ENCODE measurements at regions not wholly inside any gene's neighbourhood (a gene's known extent, or its start where the extent isn't known, plus 50 kb on each side); places are given as distances from the start of the nearest gene placed in this dataset.

GRCh38 chrX:13479452-13479813 is 90.0 kb upstream of the EGFL6 start:
- Histone ChIP-seq H3K27me3 (ENCODE audit: insufficient read depth, low read length) (no peaks in the 10 kb centered on the region), H3K23ac (ENCODE audit: low read length) (no peak overlapping the region), H3K9me3 (ENCODE audit: insufficient read depth, low read depth, low read length) (no peaks in the 10 kb centered on the region), H4K8ac (ENCODE audit: low read depth, low read length) (no peak overlapping the region), H2BK5ac (ENCODE audit: low read depth, low read length, poor library complexity) (no peak overlapping the region), H3K36me3 (ENCODE audit: control insufficient read depth in 1 of 2, insufficient read depth in 2 of 2, low read length in 2 of 2) (no peaks in the 10 kb centered on the region), H3K4me2 (ENCODE audit: low read length) (no peak overlapping the region), H3K4me1 (ENCODE audit: control insufficient read depth in 1 of 2, insufficient read depth in 2 of 2, low read length in 2 of 2) (no peaks in the 10 kb centered on the region), H3K4ac (ENCODE audit: low read depth, low read length) (no peak overlapping the region), H3K27ac (ENCODE audit: low read depth, low read length) (no peak overlapping the region), H2BK120ac (ENCODE audit: insufficient read depth, low read length, poor library complexity) (no peak overlapping the region), H4K12ac (ENCODE audit: low read depth, low read length) (no peak overlapping the region), H2AK5ac (ENCODE audit: low read length) (no peak overlapping the region), H3K4me3 (ENCODE audit: low read depth, low read length) (no peak overlapping the region), H3K79me2 (ENCODE audit: control insufficient read depth, insufficient read depth, low read length, poor library complexity) (no peaks in the 10 kb centered on the region), H2BK12ac (ENCODE audit: low read length) (no peak overlapping the region), H3K14ac (ENCODE audit: low read length) (no peak overlapping the region), H3K79me1 (ENCODE audit: low read length) (no peaks in the 10 kb centered on the region), H4K91ac (ENCODE audit: low read depth, low read length) (no peak overlapping the region), H3K18ac (ENCODE audit: low read length) (no peak overlapping the region), H3K9ac (ENCODE audit: low read length) (no peak overlapping the region), H2AFZ (ENCODE audit: insufficient read depth, low read length, poor library complexity) (no peak overlapping the region)
- no peak for DNase-seq
- no CpG with 5 or more reads among the region's 2 CpGs for WGBS (ENCODE audit: extremely low coverage, insufficient coverage, insufficient read length)

- Histone ChIP-seq H3K79me2 (ENCODE audit: control insufficient read depth, insufficient read depth, low read length, poor library complexity) (no peaks in the 10 kb centered on the region), H3K4me2 (ENCODE audit: low read length) (no peak overlapping the region), H2AFZ (ENCODE audit: insufficient read depth, low read length, poor library complexity) (no peak overlapping the region), H3K9me3 (ENCODE audit: insufficient read depth, low read depth, low read length) (no peaks in the 10 kb centered on the region), H3K14ac (ENCODE audit: low read length) (no peak overlapping the region), H3K79me1 (ENCODE audit: low read length) (no peaks in the 10 kb centered on the region), H3K23ac (ENCODE audit: low read length) (no peak overlapping the region), H2BK120ac (ENCODE audit: insufficient read depth, low read length, poor library complexity) (no peak overlapping the region), H3K4ac (ENCODE audit: low read depth, low read length) (no peak overlapping the region), H4K8ac (ENCODE audit: low read depth, low read length) (no peak overlapping the region), H3K27ac (ENCODE audit: low read depth, low read length) (no peak overlapping the region), H2AK5ac (ENCODE audit: low read length) (no peak overlapping the region), H2BK12ac (ENCODE audit: low read length) (no peak overlapping the region), H3K18ac (ENCODE audit: low read length) (no peak overlapping the region), H4K12ac (ENCODE audit: low read depth, low read length) (no peak overlapping the region), H3K36me3 (ENCODE audit: control insufficient read depth in 1 of 2, insufficient read depth in 2 of 2, low read length in 2 of 2) (no peaks in the 10 kb centered on the region), H4K91ac (ENCODE audit: low read depth, low read length) (no peak overlapping the region), H3K9ac (ENCODE audit: low read length) (no peak overlapping the region), H3K4me3 (ENCODE audit: low read depth, low read length) (no peak overlapping the region), H2BK5ac (ENCODE audit: low read depth, low read length, poor library complexity) (no peak overlapping the region), H3K4me1 (ENCODE audit: control insufficient read depth in 1 of 2, insufficient read depth in 2 of 2, low read length in 2 of 2) (no peaks in the 10 kb centered on the region), H3K27me3 (ENCODE audit: insufficient read depth, low read length) (no peaks in the 10 kb centered on the region)
- no peak for DNase-seq
- no CpG with 5 or more reads among the region's 6 CpGs for WGBS (ENCODE audit: extremely low coverage, insufficient coverage, insufficient read length)
Observed at GRCh38 chrX:13478740-13479451, 90.5 kb upstream of the EGFL6 start.

GRCh38 chrX:13476384-13476783 is 93.0 kb upstream of the EGFL6 start:
- Histone ChIP-seq H3K36me3 (ENCODE audit: control insufficient read depth in 1 of 2, insufficient read depth in 2 of 2, low read length in 2 of 2) (no peaks in the 10 kb centered on the region), H2BK5ac (ENCODE audit: low read depth, low read length, poor library complexity) (no peak overlapping the region), H3K9ac (ENCODE audit: low read length) (no peak overlapping the region), H3K23ac (ENCODE audit: low read length) (no peak overlapping the region), H3K14ac (ENCODE audit: low read length) (no peak overlapping the region), H4K91ac (ENCODE audit: low read depth, low read length) (no peak overlapping the region), H2BK12ac (ENCODE audit: low read length) (no peak overlapping the region), H2AK5ac (ENCODE audit: low read length) (no peak overlapping the region), H4K12ac (ENCODE audit: low read depth, low read length) (no peak overlapping the region), H4K8ac (ENCODE audit: low read depth, low read length) (no peak overlapping the region), H2AFZ (ENCODE audit: insufficient read depth, low read length, poor library complexity) (no peak overlapping the region), H3K4me2 (ENCODE audit: low read length) (no peak overlapping the region), H3K18ac (ENCODE audit: low read length) (no peak overlapping the region), H3K27me3 (ENCODE audit: insufficient read depth, low read length) (no peaks in the 10 kb centered on the region), H3K4ac (ENCODE audit: low read depth, low read length) (no peak overlapping the region), H2BK120ac (ENCODE audit: insufficient read depth, low read length, poor library complexity) (no peak overlapping the region), H3K9me3 (ENCODE audit: insufficient read depth, low read depth, low read length) (no peaks in the 10 kb centered on the region), H3K79me2 (ENCODE audit: control insufficient read depth, insufficient read depth, low read length, poor library complexity) (no peaks in the 10 kb centered on the region), H3K27ac (ENCODE audit: low read depth, low read length) (no peak overlapping the region), H3K4me3 (ENCODE audit: low read depth, low read length) (no peak overlapping the region), H3K79me1 (ENCODE audit: low read length) (peaks cover 2% of the 10 kb centered on the region), H3K4me1 (ENCODE audit: control insufficient read depth in 1 of 2, insufficient read depth in 2 of 2, low read length in 2 of 2) (peaks cover 0 to 3% of the 10 kb centered on the region in 2 experiments)
- no CpG with 5 or more reads among the region's 4 CpGs for WGBS (ENCODE audit: extremely low coverage, insufficient coverage, insufficient read length)
- no peak for DNase-seq

- Histone ChIP-seq H2BK12ac (ENCODE audit: low read length) (no peak overlapping the region), H3K9ac (ENCODE audit: low read length) (no peak overlapping the region), H3K27ac (ENCODE audit: low read depth, low read length) (no peak overlapping the region), H3K79me2 (ENCODE audit: control insufficient read depth, insufficient read depth, low read length, poor library complexity) (no peaks in the 10 kb centered on the region), H2BK120ac (ENCODE audit: insufficient read depth, low read length, poor library complexity) (no peak overlapping the region), H3K4me3 (ENCODE audit: low read depth, low read length) (no peak overlapping the region), H3K4ac (ENCODE audit: low read depth, low read length) (no peak overlapping the region), H4K12ac (ENCODE audit: low read depth, low read length) (no peak overlapping the region), H3K36me3 (ENCODE audit: control insufficient read depth in 1 of 2, insufficient read depth in 2 of 2, low read length in 2 of 2) (no peaks in the 10 kb centered on the region), H2AK5ac (ENCODE audit: low read length) (no peak overlapping the region), H4K8ac (ENCODE audit: low read depth, low read length) (no peak overlapping the region), H3K14ac (ENCODE audit: low read length) (no peak overlapping the region), H3K18ac (ENCODE audit: low read length) (no peak overlapping the region), H3K4me2 (ENCODE audit: low read length) (no peak overlapping the region), H2AFZ (ENCODE audit: insufficient read depth, low read length, poor library complexity) (no peak overlapping the region), H2BK5ac (ENCODE audit: low read depth, low read length, poor library complexity) (no peak overlapping the region), H3K27me3 (ENCODE audit: insufficient read depth, low read length) (no peaks in the 10 kb centered on the region), H3K4me1 (ENCODE audit: control insufficient read depth in 1 of 2, insufficient read depth in 2 of 2, low read length in 2 of 2) (peaks cover 0 to 3% of the 10 kb centered on the region in 2 experiments), H3K23ac (ENCODE audit: low read length) (no peak overlapping the region), H3K79me1 (ENCODE audit: low read length) (peaks cover 2% of the 10 kb centered on the region), H3K9me3 (ENCODE audit: insufficient read depth, low read depth, low read length) (no peaks in the 10 kb centered on the region), H4K91ac (ENCODE audit: low read depth, low read length) (no peak overlapping the region)
- no peak for DNase-seq
- WGBS (ENCODE audit: extremely low coverage, insufficient coverage, insufficient read length), result no CpG with 5 or more reads among the region's 4 CpGs
Observed at GRCh38 chrX:13474164-13474516, 95.3 kb upstream of the EGFL6 start.

Measured in trophoblast cell (in vitro differentiated cells and primary cell).